Thymus (tissue), 11 donors: ENCODE measurements at regions not wholly inside any gene's neighbourhood (a gene's known extent, or its start where the extent isn't known, plus 50 kb on each side); places are given as distances from the start of the nearest gene placed in this dataset.

Experiments
- DNase-seq, 9 donors: peaks; one replicate each; pipeline ENCODE4 v3.0.0-alpha.2; 2013; ENCODE audit warnings: low spot score in 9 of 9, low read depth in 6 of 9, missing footprints in 1 of 9
- H3K27ac ChIP-seq, 2 donors: one replicate each; pipeline ENCODE4 v1.5.1; 2013; ENCODE audit warnings: control low read depth in 1 of 2, low read depth in 1 of 2, low read length in 1 of 2, mild to moderate bottlenecking in 1 of 2, moderate library complexity in 1 of 2
- H3K27me3 ChIP-seq, 2 donors: one replicate each; pipeline ENCODE4 v1.5.1; 2013; ENCODE audit warnings: low read length in 1 of 2; ENCODE audit not compliant: control insufficient read depth in 2 of 2, insufficient read depth in 1 of 2
- H3K36me3 ChIP-seq, 2 donors: one replicate each; pipeline ENCODE4 v1.5.1; 2013; ENCODE audit warnings: low read length in 1 of 2, mild to moderate bottlenecking in 1 of 2, moderate library complexity in 1 of 2; ENCODE audit not compliant: control insufficient read depth in 2 of 2, insufficient read depth in 2 of 2
- H3K4me1 ChIP-seq, 2 donors: one replicate each; pipeline ENCODE4 v1.5.1; 2013; ENCODE audit warnings: low read length in 2 of 2; ENCODE audit not compliant: control insufficient read depth in 2 of 2, insufficient read depth in 2 of 2
- H3K4me3 ChIP-seq, 2 donors: one replicate each; pipeline ENCODE4 v1.5.1; 2013; ENCODE audit warnings: low read length in 2 of 2, control low read depth in 1 of 2, mild to moderate bottlenecking in 1 of 2
- H3K9me3 ChIP-seq, 2 donors: one replicate each; pipeline ENCODE4 v1.5.1; 2013; ENCODE audit warnings: low read length in 1 of 2, mild to moderate bottlenecking in 1 of 2; ENCODE audit not compliant: control insufficient read depth in 2 of 2, insufficient read depth in 1 of 2
- WGBS: extraction: QIAGEN DNeasy Blood & Tissue Kit; methylation state at CpG from one replicate; pipeline ENCODE4 v1.1.7; 2013; 5-methylcytosine and 5-hydroxymethylcytosine counted together
- donor health status: healthy.

GRCh38 chr5:8934455-8934854, 611.4 kb downstream of the SEMA5A start:
- Histone ChIP-seq H3K4me3 (no peak overlapping the region), H3K4me1 (no peaks in the 10 kb centered on the region), H3K27me3 (no peaks in the 10 kb centered on the region), H3K36me3 (no peaks in the 10 kb centered on the region), H3K9me3 (peaks cover 0 to 9% of the 10 kb centered on the region in 2 donors), H3K27ac (no peak overlapping the region)
- DNase-seq = no peak
- WGBS = 50% methylated on average over 1 of the region's 1 CpG

- Histone ChIP-seq H3K36me3 (no peaks in the 10 kb centered on the region), H3K4me3 (no peak overlapping the region), H3K4me1 (no peaks in the 10 kb centered on the region), H3K9me3 (peaks cover 0 to 3% of the 10 kb centered on the region in 2 donors), H3K27ac (no peak overlapping the region), H3K27me3 (no peaks in the 10 kb centered on the region)
- WGBS = 91% methylated on average over 1 of the region's 1 CpG
- DNase-seq = no peak
Measured at GRCh38 chr5:8940934-8941333, 604.9 kb downstream of the SEMA5A start.

- no peaks in the 10 kb centered on the region for H3K9me3 ChIP-seq
- WGBS = 76% methylated on average over 3 of the region's 3 CpGs
- no peak overlapping the region for H3K27ac ChIP-seq
- H3K27me3 ChIP-seq = no peaks in the 10 kb centered on the region
- H3K4me1 ChIP-seq = no peaks in the 10 kb centered on the region
- DNase-seq = no peak
- no peaks in the 10 kb centered on the region for H3K36me3 ChIP-seq
- no peak overlapping the region for H3K4me3 ChIP-seq
Measured at GRCh38 chr5:8943301-8943700, 602.6 kb downstream of the SEMA5A start.

- H3K27me3 ChIP-seq = no peaks in the 10 kb centered on the region
- no peaks in the 10 kb centered on the region for H3K4me1 ChIP-seq
- no peaks in the 10 kb centered on the region for H3K9me3 ChIP-seq
- WGBS = 90% methylated on average over 4 of the region's 4 CpGs
- H3K4me3 ChIP-seq = no peak overlapping the region
- H3K36me3 ChIP-seq = no peaks in the 10 kb centered on the region
- DNase-seq = no peak
- H3K27ac ChIP-seq = no peak overlapping the region
Measured at GRCh38 chr5:8944005-8944404, 601.9 kb downstream of the SEMA5A start.

GRCh38 chr5:8945972-8946371, 599.9 kb downstream of the SEMA5A start:
- Histone ChIP-seq H3K27me3 (no peaks in the 10 kb centered on the region), H3K27ac (no peak overlapping the region), H3K9me3 (no peaks in the 10 kb centered on the region), H3K4me3 (no peak overlapping the region), H3K4me1 (no peaks in the 10 kb centered on the region), H3K36me3 (no peaks in the 10 kb centered on the region)
- WGBS = 89% methylated on average over 2 of the region's 2 CpGs
- DNase-seq = no peak

GRCh38 chr5:8949908-8950307, 596.0 kb downstream of the SEMA5A start:
- no peaks in the 10 kb centered on the region for H3K4me1 ChIP-seq
- H3K27me3 ChIP-seq = no peaks in the 10 kb centered on the region
- H3K9me3 ChIP-seq = no peaks in the 10 kb centered on the region
- no peaks in the 10 kb centered on the region for H3K36me3 ChIP-seq
- H3K27ac ChIP-seq = no peak overlapping the region
- DNase-seq = no peak
- no peak overlapping the region for H3K4me3 ChIP-seq
- WGBS = 96% methylated on average over 2 of the region's 2 CpGs

GRCh38 chr5:8952147-8952546, 593.7 kb downstream of the SEMA5A start:
- Histone ChIP-seq H3K4me3 (no peak overlapping the region), H3K36me3 (no peaks in the 10 kb centered on the region), H3K27me3 (no peaks in the 10 kb centered on the region), H3K27ac (no peak overlapping the region), H3K4me1 (no peaks in the 10 kb centered on the region), H3K9me3 (no peaks in the 10 kb centered on the region)
- DNase-seq = no peak

- 6% methylated on average over 1 of the region's 1 CpG for WGBS
- Histone ChIP-seq H3K27me3 (no peaks in the 10 kb centered on the region), H3K9me3 (no peaks in the 10 kb centered on the region), H3K27ac (no peak overlapping the region), H3K4me1 (no peaks in the 10 kb centered on the region), H3K36me3 (no peaks in the 10 kb centered on the region), H3K4me3 (no peak overlapping the region)
- peak in 1 of 9 donors; percentile 2 for DNase-seq
Measured at GRCh38 chr5:8953016-8953415, 592.9 kb downstream of the SEMA5A start.

GRCh38 chr5:8953911-8954438, 591.9 kb downstream of the SEMA5A start:
- WGBS = 95% methylated on average over 1 of the region's 1 CpG

GRCh38 chr5:8954801-8955200, 591.1 kb downstream of the SEMA5A start:
- no peak overlapping the region for H3K4me3 ChIP-seq
- no peak overlapping the region for H3K27ac ChIP-seq
- H3K27me3 ChIP-seq = no peaks in the 10 kb centered on the region
- H3K36me3 ChIP-seq = no peaks in the 10 kb centered on the region
- H3K9me3 ChIP-seq = no peaks in the 10 kb centered on the region
- no peak for DNase-seq
- WGBS = 72% methylated on average over 2 of the region's 2 CpGs
- no peaks in the 10 kb centered on the region for H3K4me1 ChIP-seq

More at GRCh38 chr5:8953911-8954438, 591.9 kb downstream of the SEMA5A start:
- H3K4me1 ChIP-seq = no peaks in the 10 kb centered on the region
- H3K36me3 ChIP-seq = no peaks in the 10 kb centered on the region
- H3K9me3 ChIP-seq = no peaks in the 10 kb centered on the region
- no peak for DNase-seq
- H3K4me3 ChIP-seq = no peak overlapping the region
- H3K27me3 ChIP-seq = no peaks in the 10 kb centered on the region
- H3K27ac ChIP-seq = no peak overlapping the region
